ENCODE measurements at regions not wholly inside any gene's neighbourhood (a gene's known extent, or its start where the extent isn't known, plus 50 kb on each side); places are given as distances from the start of the nearest gene placed in this dataset.
"Not testable (repeated sequence)": the region's sequence is repeated elsewhere in the genome, so short reads cannot be mapped to it uniquely, and the experiment has no call there.

DNA sequence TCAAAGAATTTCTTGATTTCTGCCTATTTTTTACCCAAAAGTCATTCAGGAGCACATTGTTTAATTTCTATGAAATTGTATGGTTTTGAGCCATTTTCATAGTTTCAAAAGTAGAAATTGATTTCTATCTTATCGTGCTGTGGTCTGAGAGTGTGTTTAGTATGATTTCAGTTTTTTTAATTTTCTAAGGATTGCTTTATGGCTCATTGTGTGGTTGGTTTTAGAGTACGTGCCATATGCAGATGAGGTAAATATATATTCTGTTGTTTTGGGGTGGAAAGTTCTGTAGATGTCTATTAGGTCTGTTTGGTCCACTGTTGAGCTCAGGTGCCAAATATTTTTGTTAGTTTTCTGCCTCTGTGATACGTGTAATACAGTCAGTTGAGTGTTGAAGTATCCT is 487.1 kb upstream of the CBLB start:
- Histone ChIP-seq H3K36me3 (ENCODE audit: low read depth) (no peaks in the 10 kb centered on the region), H3K27me3 (ENCODE audit: insufficient read depth, poor library complexity, severe bottlenecking) (no peaks in the 10 kb centered on the region), H3K9me3 (ENCODE audit: severe bottlenecking) (no peaks in the 10 kb centered on the region), H3K4me3 (ENCODE audit: severe bottlenecking) (no peak overlapping the region), H3K4me1 (ENCODE audit: insufficient read depth, poor library complexity, severe bottlenecking) (no peaks in the 10 kb centered on the region), H3K27ac (ENCODE audit: poor library complexity, severe bottlenecking) (no peak overlapping the region)
- DNase-seq (ENCODE audit: low spot score) (no peak), ATAC-seq (ENCODE audit: low read depth) (no peak)
- TF ChIP-seq, protein P1, sequence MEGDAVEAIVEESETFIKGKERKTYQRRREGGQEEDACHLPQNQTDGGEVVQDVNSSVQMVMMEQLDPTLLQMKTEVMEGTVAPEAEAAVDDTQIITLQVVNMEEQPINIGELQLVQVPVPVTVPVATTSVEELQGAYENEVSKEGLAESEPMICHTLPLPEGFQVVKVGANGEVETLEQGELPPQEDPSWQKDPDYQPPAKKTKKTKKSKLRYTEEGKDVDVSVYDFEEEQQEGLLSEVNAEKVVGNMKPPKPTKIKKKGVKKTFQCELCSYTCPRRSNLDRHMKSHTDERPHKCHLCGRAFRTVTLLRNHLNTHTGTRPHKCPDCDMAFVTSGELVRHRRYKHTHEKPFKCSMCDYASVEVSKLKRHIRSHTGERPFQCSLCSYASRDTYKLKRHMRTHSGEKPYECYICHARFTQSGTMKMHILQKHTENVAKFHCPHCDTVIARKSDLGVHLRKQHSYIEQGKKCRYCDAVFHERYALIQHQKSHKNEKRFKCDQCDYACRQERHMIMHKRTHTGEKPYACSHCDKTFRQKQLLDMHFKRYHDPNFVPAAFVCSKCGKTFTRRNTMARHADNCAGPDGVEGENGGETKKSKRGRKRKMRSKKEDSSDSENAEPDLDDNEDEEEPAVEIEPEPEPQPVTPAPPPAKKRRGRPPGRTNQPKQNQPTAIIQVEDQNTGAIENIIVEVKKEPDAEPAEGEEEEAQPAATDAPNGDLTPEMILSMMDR (IDR thresholded peaks at IDR 0.05; ENCODE audit: poor library complexity, severe bottlenecking) = no peak

DNA sequence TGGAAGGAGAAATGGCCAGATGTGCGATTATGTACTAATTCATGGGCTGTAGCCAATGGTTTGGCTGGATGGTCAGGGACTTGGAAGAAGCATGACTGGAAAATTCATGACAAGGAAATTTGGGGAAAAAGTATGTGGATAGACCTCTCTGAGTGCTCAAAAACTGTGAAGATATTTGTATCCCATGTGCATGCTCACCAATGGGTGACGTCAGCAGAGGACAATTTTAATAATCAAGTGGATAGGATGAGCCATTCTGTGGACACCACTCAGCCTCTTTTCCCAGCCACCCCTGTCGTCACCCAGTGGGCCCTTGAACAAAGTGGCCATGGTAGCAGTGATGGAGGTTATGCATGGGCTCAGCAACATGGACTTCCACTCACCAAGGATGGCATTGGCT is 490.9 kb upstream of the CBLB start:
- DNase-seq (ENCODE audit: low spot score) = no peak
- Histone ChIP-seq H3K9me3 (ENCODE audit: severe bottlenecking) (no peaks in the 10 kb centered on the region), H3K27ac (ENCODE audit: poor library complexity, severe bottlenecking) (no peak overlapping the region), H3K27me3 (ENCODE audit: insufficient read depth, poor library complexity, severe bottlenecking) (no peaks in the 10 kb centered on the region), H3K36me3 (ENCODE audit: low read depth) (no peaks in the 10 kb centered on the region), H3K4me1 (ENCODE audit: insufficient read depth, poor library complexity, severe bottlenecking) (no peaks in the 10 kb centered on the region), H3K4me3 (ENCODE audit: severe bottlenecking) (no peak overlapping the region)
- ATAC-seq (ENCODE audit: low read depth) = no peak
- TF ChIP-seq, protein P1 (IDR thresholded peaks at IDR 0.05; ENCODE audit: poor library complexity, severe bottlenecking) = no peak

DNA sequence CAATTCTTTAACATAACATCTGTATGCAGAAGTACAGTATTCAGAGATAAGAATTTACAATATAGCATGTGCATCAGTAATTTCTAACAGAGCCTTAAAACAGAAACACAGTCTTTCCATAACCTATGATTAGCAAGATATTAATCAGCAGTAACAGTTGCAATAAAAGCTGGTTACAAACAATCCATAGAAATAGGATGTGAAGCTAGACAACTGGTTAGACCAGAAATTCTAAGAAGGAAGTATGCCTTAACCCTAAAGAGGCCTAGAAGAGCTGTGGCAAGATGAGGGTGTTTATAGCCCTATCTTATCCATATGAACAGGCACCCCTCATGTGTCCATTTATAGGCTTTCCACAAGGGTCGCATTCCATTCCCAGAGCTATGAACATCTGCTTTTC is 492.1 kb upstream of the CBLB start:
- not testable (repeated sequence) for H3K4me1 ChIP-seq (ENCODE audit: insufficient read depth, poor library complexity, severe bottlenecking); H3K9me3 ChIP-seq (ENCODE audit: severe bottlenecking); H3K36me3 ChIP-seq (ENCODE audit: low read depth); ATAC-seq (ENCODE audit: low read depth); H3K4me3 ChIP-seq (ENCODE audit: severe bottlenecking); H3K27ac ChIP-seq (ENCODE audit: poor library complexity, severe bottlenecking); H3K27me3 ChIP-seq (ENCODE audit: insufficient read depth, poor library complexity, severe bottlenecking); DNase-seq (ENCODE audit: low spot score)

DNA sequence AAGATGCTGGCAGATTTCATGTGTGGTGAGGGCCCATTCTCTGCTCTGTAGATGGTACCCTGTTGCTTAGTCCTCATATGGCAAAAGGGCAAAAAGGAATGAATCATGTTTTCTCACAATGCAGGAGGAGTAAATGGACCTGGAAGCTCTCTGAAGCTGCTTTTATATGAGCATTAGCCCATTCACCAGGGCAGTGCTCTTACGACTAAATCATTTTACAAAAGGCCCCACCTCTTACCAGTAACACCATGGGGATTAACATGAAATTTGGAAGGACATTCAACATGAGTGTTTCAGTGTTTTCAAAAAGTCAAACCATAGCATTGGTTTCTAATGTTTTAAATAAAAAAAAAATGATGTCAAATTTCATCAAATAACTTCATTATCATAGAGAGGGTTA is 495.7 kb upstream of the CBLB start:
- H3K4me3 ChIP-seq (ENCODE audit: severe bottlenecking) = no peak overlapping the region
- H3K4me1 ChIP-seq (ENCODE audit: insufficient read depth, poor library complexity, severe bottlenecking) = no peaks in the 10 kb centered on the region
- H3K9me3 ChIP-seq (ENCODE audit: severe bottlenecking) = no peaks in the 10 kb centered on the region
- no peaks in the 10 kb centered on the region for H3K27me3 ChIP-seq (ENCODE audit: insufficient read depth, poor library complexity, severe bottlenecking)
- no peak for ATAC-seq (ENCODE audit: low read depth)
- DNase-seq (ENCODE audit: low spot score) = no peak
- no peaks in the 10 kb centered on the region for H3K36me3 ChIP-seq (ENCODE audit: low read depth)
- H3K27ac ChIP-seq (ENCODE audit: poor library complexity, severe bottlenecking) = no peak overlapping the region
- TF ChIP-seq, protein P1 (IDR thresholded peaks at IDR 0.05; ENCODE audit: poor library complexity, severe bottlenecking) = no peak

DNA sequence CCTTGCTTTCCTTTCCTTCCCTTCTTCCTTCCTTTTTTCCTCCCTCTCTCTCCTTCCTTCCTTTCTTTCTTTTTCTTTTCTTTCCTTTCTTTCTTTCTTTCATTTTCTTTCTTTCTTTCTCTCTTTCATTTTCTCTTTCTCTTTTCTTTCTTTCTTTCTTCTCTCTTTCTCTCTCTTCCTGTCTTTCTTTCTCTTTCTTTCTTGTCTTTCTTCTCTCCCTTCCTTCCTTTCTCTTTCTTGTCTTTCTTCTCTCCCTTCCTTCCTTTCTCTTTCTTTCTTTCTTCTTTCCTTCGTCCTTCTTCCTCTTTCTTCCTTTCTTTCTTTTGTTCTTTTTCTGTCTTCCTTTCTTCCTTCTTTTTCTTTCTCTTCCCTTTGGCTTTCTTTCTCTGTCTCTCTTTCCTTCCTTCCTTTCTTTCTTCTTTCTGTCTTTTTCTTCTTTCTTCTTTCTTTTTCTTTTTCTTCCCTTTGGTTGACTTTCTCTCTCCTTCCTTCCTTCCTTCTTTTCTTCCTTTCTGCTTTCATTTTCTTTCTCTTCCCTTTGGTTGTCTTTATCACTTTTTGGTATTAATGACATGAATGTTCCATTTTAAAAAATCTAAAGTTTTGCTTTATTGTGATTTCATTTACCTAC is 496.4 kb upstream of the CBLB start:
- Histone ChIP-seq H3K4me1 (ENCODE audit: insufficient read depth, poor library complexity, severe bottlenecking) (no peaks in the 10 kb centered on the region), H3K27me3 (ENCODE audit: insufficient read depth, poor library complexity, severe bottlenecking) (no peaks in the 10 kb centered on the region), H3K27ac (ENCODE audit: poor library complexity, severe bottlenecking) (no peak overlapping the region), H3K9me3 (ENCODE audit: severe bottlenecking) (no peaks in the 10 kb centered on the region), H3K36me3 (ENCODE audit: low read depth) (no peaks in the 10 kb centered on the region), H3K4me3 (ENCODE audit: severe bottlenecking) (no peak overlapping the region)
- ATAC-seq (ENCODE audit: low read depth) (no peak), DNase-seq (ENCODE audit: low spot score) (no peak)
- TF ChIP-seq, protein P1 (IDR thresholded peaks at IDR 0.05; ENCODE audit: poor library complexity, severe bottlenecking) = no peak
